ENCODE measurements at regions not wholly inside any gene's neighbourhood (a gene's known extent, or its start where the extent isn't known, plus 50 kb on each side); places are given as distances from the start of the nearest gene placed in this dataset.
"Not testable (repeated sequence)": the region's sequence is repeated elsewhere in the genome, so short reads cannot be mapped to it uniquely, and the experiment has no call there.

- H3K4me1 ChIP-seq, result no peaks in the 10 kb centered on the region
- intact Hi-C loops (cut with DNase I), result no loop called here
- no peak for DNase-seq (ENCODE audit: low spot score in 2 of 2)
- no peak overlapping the region for H3K4me3 ChIP-seq
- no peaks in the 10 kb centered on the region for H3K9me3 ChIP-seq
- H3K27me3 ChIP-seq, result no peaks in the 10 kb centered on the region
- no peaks in the 10 kb centered on the region for H3K36me3 ChIP-seq
- no peak for TF ChIP-seq CTCF (IDR thresholded peaks at IDR 0.05)
- no peak overlapping the region for H3K27ac ChIP-seq
These were observed 770.8 kb downstream of the EPHA7 start for GRCh38 chr6:92648364-92649086.

GRCh38 chr6:92647630-92648029, 771.7 kb downstream of the EPHA7 start:
- H3K4me3 ChIP-seq, result no peak overlapping the region
- TF ChIP-seq CTCF (IDR thresholded peaks at IDR 0.05), result no peak
- no peak overlapping the region for H3K27ac ChIP-seq
- H3K9me3 ChIP-seq, result no peaks in the 10 kb centered on the region
- H3K36me3 ChIP-seq, result no peaks in the 10 kb centered on the region
- no peaks in the 10 kb centered on the region for H3K4me1 ChIP-seq
- DNase-seq (ENCODE audit: low spot score in 2 of 2), result no peak
- intact Hi-C loops (cut with DNase I), result no loop called here
- no peaks in the 10 kb centered on the region for H3K27me3 ChIP-seq

GRCh38 chr6:92644104-92644791, 775.1 kb downstream of the EPHA7 start:
- intact Hi-C loops (cut with DNase I); H3K27ac ChIP-seq; H3K27me3 ChIP-seq; H3K36me3 ChIP-seq; H3K4me3 ChIP-seq; DNase-seq (ENCODE audit: low spot score in 2 of 2); H3K9me3 ChIP-seq; H3K4me1 ChIP-seq: not testable (repeated sequence)

GRCh38 chr6:92635553-92636153, 783.7 kb downstream of the EPHA7 start:
- no peak overlapping the region for H3K4me3 ChIP-seq
- H3K9me3 ChIP-seq, result no peaks in the 10 kb centered on the region
- intact Hi-C loops (cut with DNase I), result no loop called here
- no peak for DNase-seq (ENCODE audit: low spot score in 2 of 2)
- TF ChIP-seq CTCF (IDR thresholded peaks at IDR 0.05), result no peak
- no peak overlapping the region for H3K27ac ChIP-seq
- H3K36me3 ChIP-seq, result no peaks in the 10 kb centered on the region
- H3K27me3 ChIP-seq, result no peaks in the 10 kb centered on the region
- no peaks in the 10 kb centered on the region for H3K4me1 ChIP-seq

GRCh38 chr6:92634561-92634960, 784.8 kb downstream of the EPHA7 start:
- no peak overlapping the region for H3K4me3 ChIP-seq
- intact Hi-C loops (cut with DNase I), result no loop called here
- no peak for TF ChIP-seq CTCF (IDR thresholded peaks at IDR 0.05)

GRCh38 chr6:92623431-92623830, 795.9 kb downstream of the EPHA7 start:
- Histone ChIP-seq H3K4me1 (no peaks in the 10 kb centered on the region), H3K4me3 (no peak overlapping the region), H3K27ac (no peak overlapping the region), H3K36me3 (no peaks in the 10 kb centered on the region), H3K9me3 (no peaks in the 10 kb centered on the region), H3K27me3 (no peaks in the 10 kb centered on the region)
- no peak for DNase-seq (ENCODE audit: low spot score in 2 of 2)
- intact Hi-C loops (cut with DNase I), result no loop called here
- no peak for TF ChIP-seq CTCF (IDR thresholded peaks at IDR 0.05)

More at GRCh38 chr6:92634561-92634960, 784.8 kb downstream of the EPHA7 start:
- no peak for DNase-seq (ENCODE audit: low spot score in 2 of 2)
- no peaks in the 10 kb centered on the region for H3K36me3 ChIP-seq
- no peaks in the 10 kb centered on the region for H3K4me1 ChIP-seq
- no peak overlapping the region for H3K27ac ChIP-seq
- H3K9me3 ChIP-seq, result no peaks in the 10 kb centered on the region
- H3K27me3 ChIP-seq, result no peaks in the 10 kb centered on the region
